IMR-90 (cell line): ENCODE measurements at regions not wholly inside any gene's neighbourhood (a gene's known extent, or its start where the extent isn't known, plus 50 kb on each side); places are given as distances from the start of the nearest gene placed in this dataset.
"Not testable (repeated sequence)": the region's sequence is repeated elsewhere in the genome, so short reads cannot be mapped to it uniquely, and the experiment has no call there.

Source experiments
- ATAC-seq: fragments of 200-7000 bp; cut with Tn5 transposase; 2 replicates; pipeline ENCODE4 v1.9.1; 2020; ENCODE audit warnings: low read depth, mild to moderate bottlenecking, moderate library complexity
- BruUV-seq: library from RNA; stranded (reverse); fragments of 400-500 nt; replicated peaks from 2 replicates; lab custom pipeline; 2021; lab: Mats Ljungman, UMichigan
- CTCF ChIA-PET: fragments of 300-600 bp; formaldehyde crosslinking; extraction: SDS; loops from one replicate; lab custom pipeline; 2021; ENCODE audit warnings: antibody characterized with exemption; lab: Yijun Ruan, JAX
- POLR2A ChIA-PET: fragments of 300-600 bp; sonication (Branson Sonifier 250); formaldehyde crosslinking; loops from one replicate; lab custom pipeline; 2022; ENCODE audit warnings: antibody characterized with exemption; ENCODE audit not compliant: unreplicated experiment; lab: Charles Lee
- DNase-seq: peaks from one replicate; pipeline ENCODE4 v3.0.0; 2013
- H2AFZ ChIP-seq: replicated peaks from 2 replicates; pipeline ENCODE3; 2013; ENCODE audit warnings: low read length, mild to moderate bottlenecking; ENCODE audit not compliant: poor library complexity
- H2AK5ac ChIP-seq: 2 replicates; pipeline ENCODE4 v1.6.1; 2013; ENCODE audit warnings: low read depth, low read length, inconsistent platforms
- H2AK9ac ChIP-seq: replicated peaks from 2 replicates; pipeline ENCODE3; 2013; ENCODE audit warnings: mild to moderate bottlenecking, low read depth, low read length, moderate library complexity; ENCODE audit not compliant: poor library complexity
- H2BK120ac ChIP-seq: 2 replicates; pipeline ENCODE4 v1.6.1; 2013; ENCODE audit warnings: low read depth, low read length, inconsistent platforms
- H2BK15ac ChIP-seq: 3 replicates; pipeline ENCODE4 v1.6.1; 2013; ENCODE audit warnings: low read depth, low read length, inconsistent platforms
- H2BK20ac ChIP-seq: 2 replicates; pipeline ENCODE4 v1.6.1; 2013; ENCODE audit warnings: low read depth, mild to moderate bottlenecking, inconsistent platforms, low read length, moderate library complexity
- H2BK5ac ChIP-seq: 2 replicates; pipeline ENCODE4 v1.6.1; 2013; ENCODE audit warnings: mild to moderate bottlenecking, low read depth, low read length, inconsistent platforms; ENCODE audit not compliant: poor library complexity, severe bottlenecking
- H3K14ac ChIP-seq: replicated peaks from 2 replicates; pipeline ENCODE4 v1.6.1; 2013; ENCODE audit warnings: low read depth, low read length, inconsistent platforms
- H3K18ac ChIP-seq: 2 replicates; pipeline ENCODE4 v1.6.1; 2013; ENCODE audit warnings: low read depth, low read length, control low read depth
- H3K23ac ChIP-seq: 2 replicates; pipeline ENCODE4 v1.6.1; 2013; ENCODE audit warnings: low read depth, low read length, inconsistent platforms
- H3K27ac ChIP-seq: 2 replicates; pipeline ENCODE4 v1.5.1; 2013; ENCODE audit warnings: mild to moderate bottlenecking, control low read depth, low read length; ENCODE audit not compliant: insufficient read depth
- H3K27me3 ChIP-seq: 2 replicates; pipeline ENCODE4 v1.6.1; 2013; ENCODE audit warnings: low read length; ENCODE audit not compliant: control insufficient read depth, insufficient read depth
- H3K36me3 ChIP-seq: 2 replicates; pipeline ENCODE4 v1.6.1; 2013; ENCODE audit warnings: low read length, mixed read lengths; ENCODE audit not compliant: control insufficient read depth, insufficient read depth
- H3K4ac ChIP-seq: 2 replicates; pipeline ENCODE4 v1.6.1; 2013; ENCODE audit warnings: low read depth, low read length, inconsistent platforms
- H3K4me1 ChIP-seq: 2 replicates; pipeline ENCODE4 v1.6.1; 2013; ENCODE audit warnings: low read length, mixed read lengths; ENCODE audit not compliant: control insufficient read depth, insufficient read depth
- H3K4me2 ChIP-seq: 2 replicates; pipeline ENCODE4 v1.6.1; 2013; ENCODE audit warnings: low read depth, mild to moderate bottlenecking, control low read depth, low read length, moderate library complexity
- H3K4me3 ChIP-seq: 2 replicates; pipeline ENCODE4 v1.5.1; 2013; ENCODE audit warnings: low read depth, mild to moderate bottlenecking, control low read depth, low read length, moderate library complexity; ENCODE audit not compliant: insufficient read depth
- H3K56ac ChIP-seq: 2 replicates; pipeline ENCODE4 v1.6.1; 2013; ENCODE audit warnings: low read length, inconsistent platforms; ENCODE audit not compliant: insufficient read depth; ENCODE audit errors: extremely low read depth
- H3K79me1 ChIP-seq, 2 experiments: 2 replicates each; pipeline ENCODE4 v1.6.1; 2013; ENCODE audit warnings: low read length in 2 of 2, inconsistent platforms in 1 of 2, low read depth in 1 of 2
- H3K9ac ChIP-seq: 2 replicates; pipeline ENCODE4 v1.6.1; 2013; ENCODE audit warnings: low read depth, low read length, control low read depth
- H3K9me1 ChIP-seq: 2 replicates; pipeline ENCODE4 v1.6.1; 2013; ENCODE audit warnings: low read length, inconsistent platforms; ENCODE audit not compliant: insufficient read depth
- H3K9me3 ChIP-seq: 2 replicates; pipeline ENCODE4 v1.6.1; 2013; ENCODE audit warnings: low read length; ENCODE audit not compliant: control insufficient read depth, insufficient read depth
- H4K20me1 ChIP-seq: 2 replicates; pipeline ENCODE4 v1.6.1; 2013; ENCODE audit warnings: low read length, inconsistent platforms; ENCODE audit not compliant: insufficient read depth
- H4K5ac ChIP-seq: 2 replicates; pipeline ENCODE4 v1.6.1; 2013; ENCODE audit warnings: mild to moderate bottlenecking, low read depth, low read length, control low read depth
- H4K8ac ChIP-seq, 2 experiments: 2 replicates each; pipeline ENCODE4 v1.6.1; 2013; ENCODE audit warnings: low read depth in 2 of 2, low read length in 2 of 2, control low read depth in 1 of 2, inconsistent platforms in 1 of 2
- H4K91ac ChIP-seq: 2 replicates; pipeline ENCODE4 v1.6.1; 2013; ENCODE audit warnings: low read depth, low read length, inconsistent platforms; ENCODE audit not compliant: insufficient read depth
- WGBS, 2 experiments: methylation state at CpG; one replicate each; pipeline versions ENCODE4 v1.1.5 to v1.1.7; 2013; ENCODE audit warnings: missing lambda C conversion rate in 2 of 2; ENCODE audit not compliant: insufficient read length in 1 of 2; ENCODE audit errors: extremely low coverage in 2 of 2; 5-methylcytosine and 5-hydroxymethylcytosine counted together
- dilution Hi-C: fragments of 300-500 bp; cut with HindIII; formaldehyde crosslinking; loops from one replicate; pipeline ENCODE4 v1.14.3; 2018; ENCODE audit warnings: low sequenced_read_pairs; ENCODE audit not compliant: unreplicated experiment
- in situ Hi-C: fragments of 300-500 bp; cut with MboI; formaldehyde crosslinking; loops from 3 replicates; pipeline ENCODE4 v1.14.3; 2019; ENCODE audit warnings: low sequenced_read_pairs, inconsistent platforms, mixed read lengths
- intact Hi-C: fragments of 100-400 bp; cut with micrococcal nuclease; formaldehyde crosslinking; loops from 2 replicates; pipeline ENCODE4 v1.10.0; 2022

GRCh38 chr3:17812328-17812727 is 69.9 kb upstream of the TBC1D5 start:
- H4K8ac ChIP-seq, H3K4me1 ChIP-seq, in situ Hi-C loops, DNase-seq, dilution Hi-C loops, H3K14ac ChIP-seq, H2BK5ac ChIP-seq, H3K9ac ChIP-seq, ATAC-seq, H2BK20ac ChIP-seq, H4K5ac ChIP-seq, H3K9me1 ChIP-seq, H3K79me1 ChIP-seq, H2AFZ ChIP-seq, H3K56ac ChIP-seq, H2AK5ac ChIP-seq, H2BK120ac ChIP-seq, H3K9me3 ChIP-seq, H4K20me1 ChIP-seq, H3K4me2 ChIP-seq, H3K4ac ChIP-seq, intact Hi-C loops, H2BK15ac ChIP-seq, POLR2A ChIA-PET, H3K27ac ChIP-seq, BruUV-seq, CTCF ChIA-PET, H3K27me3 ChIP-seq, H3K18ac ChIP-seq, H2AK9ac ChIP-seq, H4K91ac ChIP-seq, H3K36me3 ChIP-seq, H3K4me3 ChIP-seq, H3K23ac ChIP-seq: not testable (repeated sequence)
- WGBS, 2 experiments: 82% methylated on average over 2 of the region's 7 CpGs; no CpG with 5 or more reads in 1 of the 2 experiments
